H1 (cell line): ENCODE measurements at regions not wholly inside any gene's neighbourhood (a gene's known extent, or its start where the extent isn't known, plus 50 kb on each side); places are given as distances from the start of the nearest gene placed in this dataset.

Experiments
- CHD1 ChIP-seq: IDR thresholded peaks from 2 replicates; pipeline ENCODE4 v1.6.1; 2012; ENCODE audit warnings: low read depth, low read length, improper control_type of control experiment
- CHD7 ChIP-seq: fragments of 300-600 bp; sonication (generic); IDR thresholded peaks from 2 replicates; pipeline ENCODE4 v1.7.1; 2012; ENCODE audit warnings: low read length, moderate library complexity, mild to moderate bottlenecking, inconsistent platforms; ENCODE audit not compliant: insufficient replicate concordance
- POU5F1 ChIP-seq: IDR thresholded peaks from 2 replicates; pipeline ENCODE4 v1.6.1; 2011; ENCODE audit warnings: low read depth, mild to moderate bottlenecking, low read length, moderate library complexity
- RAD21 ChIP-seq, 2 experiments: IDR thresholded peaks in 1 of 2; conservative IDR thresholded peaks in 1 of 2; 2 replicates each; pipeline ENCODE4 v1.6.1; 2011; ENCODE audit warnings: low read depth in 2 of 2, low read length in 2 of 2, improper control_type of control experiment in 1 of 2, inconsistent platforms in 1 of 2, mild to moderate bottlenecking in 1 of 2, moderate library complexity in 1 of 2
- TAF1 ChIP-seq: IDR thresholded peaks from 2 replicates; pipeline ENCODE4 v1.6.1; 2011; ENCODE audit warnings: mild to moderate bottlenecking, low read depth, low read length
- TAF7 ChIP-seq: optimal IDR thresholded peaks from 2 replicates; pipeline ENCODE3; 2011; ENCODE audit warnings: low read depth, mild to moderate bottlenecking, inconsistent platforms, low read length, moderate library complexity, borderline replicate concordance
- TF ChIP-seq, protein P1 (sequence below): IDR thresholded peaks from 2 replicates; pipeline ENCODE4 v1.6.1; 2012; ENCODE audit warnings: inconsistent platforms
- TF ChIP-seq, protein P2 (sequence below), 3 experiments: IDR thresholded peaks; 1 replicate in 2 of 3; 2 replicates in 1 of 3; pipeline versions ENCODE4 v1.5.1 to v1.6.1; 2011; ENCODE audit warnings: low read length in 3 of 3, mild to moderate bottlenecking in 3 of 3, inconsistent platforms in 2 of 3, low read depth in 1 of 3, moderate library complexity in 1 of 3; ENCODE audit not compliant: insufficient read depth in 1 of 3; ENCODE audit errors: control extremely low read depth in 1 of 3

GRCh38 chr3:79937567-79937966 is 169.8 kb upstream of the ROBO1 start (continued):
- TF ChIP-seq CHD7 (no peak), RAD21 (IDR thresholded peaks at IDR 0.05 in 1 of 2, conservative IDR thresholded peaks at IDR 0.05 in 1 of 2; ENCODE audit: low read depth in 2 of 2, low read length in 2 of 2) (no peak), TAF7 (no peak), POU5F1 (no peak), TAF1 (no peak), CHD1 (no peak)
- TF ChIP-seq, protein P1, sequence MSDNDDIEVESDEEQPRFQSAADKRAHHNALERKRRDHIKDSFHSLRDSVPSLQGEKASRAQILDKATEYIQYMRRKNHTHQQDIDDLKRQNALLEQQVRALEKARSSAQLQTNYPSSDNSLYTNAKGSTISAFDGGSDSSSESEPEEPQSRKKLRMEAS: no peak
- TF ChIP-seq, protein P2, sequence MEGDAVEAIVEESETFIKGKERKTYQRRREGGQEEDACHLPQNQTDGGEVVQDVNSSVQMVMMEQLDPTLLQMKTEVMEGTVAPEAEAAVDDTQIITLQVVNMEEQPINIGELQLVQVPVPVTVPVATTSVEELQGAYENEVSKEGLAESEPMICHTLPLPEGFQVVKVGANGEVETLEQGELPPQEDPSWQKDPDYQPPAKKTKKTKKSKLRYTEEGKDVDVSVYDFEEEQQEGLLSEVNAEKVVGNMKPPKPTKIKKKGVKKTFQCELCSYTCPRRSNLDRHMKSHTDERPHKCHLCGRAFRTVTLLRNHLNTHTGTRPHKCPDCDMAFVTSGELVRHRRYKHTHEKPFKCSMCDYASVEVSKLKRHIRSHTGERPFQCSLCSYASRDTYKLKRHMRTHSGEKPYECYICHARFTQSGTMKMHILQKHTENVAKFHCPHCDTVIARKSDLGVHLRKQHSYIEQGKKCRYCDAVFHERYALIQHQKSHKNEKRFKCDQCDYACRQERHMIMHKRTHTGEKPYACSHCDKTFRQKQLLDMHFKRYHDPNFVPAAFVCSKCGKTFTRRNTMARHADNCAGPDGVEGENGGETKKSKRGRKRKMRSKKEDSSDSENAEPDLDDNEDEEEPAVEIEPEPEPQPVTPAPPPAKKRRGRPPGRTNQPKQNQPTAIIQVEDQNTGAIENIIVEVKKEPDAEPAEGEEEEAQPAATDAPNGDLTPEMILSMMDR (IDR thresholded peaks at IDR 0.05; ENCODE audit: control extremely low read depth in 1 of 3, insufficient read depth in 1 of 3, low read depth in 1 of 3, low read length in 3 of 3): no peak
